Hematopoietic multipotent progenitor cell treated with erythropoietin and hydrocortisone succinate and interleukin-3 and kit ligand, for 4 days (in vitro differentiated cells): ENCODE measurements at regions not wholly inside any gene's neighbourhood (a gene's known extent, or its start where the extent isn't known, plus 50 kb on each side); places are given as distances from the start of the nearest gene placed in this dataset.

Experiments used
- DNase-seq: peaks from one replicate; pipeline ENCODE4 v3.0.0-alpha.2; 2015

GRCh38 chr11:116096272-116096995 lies 592.2 kb upstream of the CADM1 start:
- no peak for DNase-seq

DNA sequence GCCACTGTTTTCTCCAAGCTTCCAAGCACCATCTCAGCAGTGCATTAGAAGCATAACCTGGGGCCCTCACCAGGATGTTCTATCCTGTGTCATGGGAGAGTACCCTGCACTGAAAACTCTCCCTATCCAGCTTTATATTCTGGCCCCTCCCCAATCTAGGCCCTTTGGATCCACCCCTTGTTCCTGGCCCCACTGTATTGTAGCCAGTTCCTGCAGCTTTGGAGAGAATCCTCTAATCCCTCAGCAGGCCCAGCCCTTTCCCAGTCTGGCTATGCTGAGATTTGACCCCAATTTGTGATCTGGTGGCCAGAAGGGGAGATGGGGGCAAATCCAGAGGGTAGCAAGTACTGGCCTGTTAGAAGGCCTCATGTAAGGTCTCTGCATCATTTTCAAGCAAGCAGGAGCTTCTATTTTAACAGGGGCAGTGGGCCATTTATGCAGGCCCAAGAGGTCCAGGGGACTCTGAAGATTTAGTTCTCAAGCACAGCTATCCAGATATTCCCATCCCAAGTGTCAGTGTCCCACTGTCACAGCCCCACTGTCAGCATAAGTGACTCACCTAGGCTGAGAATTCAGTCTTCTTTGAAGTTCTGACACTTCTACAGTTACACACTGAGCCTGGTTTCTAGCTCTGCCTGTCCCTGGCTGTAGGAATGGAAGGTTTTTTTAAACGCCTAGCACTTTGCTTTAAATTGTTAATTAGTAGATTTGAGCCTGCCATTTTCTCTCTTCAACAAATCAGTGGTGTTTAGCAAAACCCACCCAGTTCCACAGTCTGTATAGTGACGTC lies 589.5 kb upstream of the CADM1 start:
- no peak for DNase-seq

DNA sequence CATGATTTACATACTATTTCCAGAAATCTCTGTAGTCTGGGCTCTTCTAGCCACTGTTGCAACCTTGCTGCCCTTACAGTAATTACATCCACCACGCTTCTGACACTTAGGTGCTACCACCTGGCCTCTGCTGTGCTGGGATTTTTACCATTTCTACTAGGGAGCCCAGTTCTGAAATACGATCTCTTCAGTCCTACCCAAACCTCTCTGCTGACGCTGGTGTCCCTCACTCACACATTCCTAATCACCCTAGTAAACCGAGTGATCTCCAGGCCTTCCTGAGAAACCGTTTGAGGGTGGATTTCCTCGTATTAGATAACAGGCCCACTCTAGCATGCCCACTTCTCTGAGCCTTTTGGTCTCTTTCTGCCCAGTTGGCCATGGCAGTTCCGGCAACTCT lies 588.9 kb upstream of the CADM1 start:
- no peak for DNase-seq

GRCh38 chr11:116086426-116086825 lies 582.2 kb upstream of the CADM1 start:
- DNase-seq: no peak

DNA sequence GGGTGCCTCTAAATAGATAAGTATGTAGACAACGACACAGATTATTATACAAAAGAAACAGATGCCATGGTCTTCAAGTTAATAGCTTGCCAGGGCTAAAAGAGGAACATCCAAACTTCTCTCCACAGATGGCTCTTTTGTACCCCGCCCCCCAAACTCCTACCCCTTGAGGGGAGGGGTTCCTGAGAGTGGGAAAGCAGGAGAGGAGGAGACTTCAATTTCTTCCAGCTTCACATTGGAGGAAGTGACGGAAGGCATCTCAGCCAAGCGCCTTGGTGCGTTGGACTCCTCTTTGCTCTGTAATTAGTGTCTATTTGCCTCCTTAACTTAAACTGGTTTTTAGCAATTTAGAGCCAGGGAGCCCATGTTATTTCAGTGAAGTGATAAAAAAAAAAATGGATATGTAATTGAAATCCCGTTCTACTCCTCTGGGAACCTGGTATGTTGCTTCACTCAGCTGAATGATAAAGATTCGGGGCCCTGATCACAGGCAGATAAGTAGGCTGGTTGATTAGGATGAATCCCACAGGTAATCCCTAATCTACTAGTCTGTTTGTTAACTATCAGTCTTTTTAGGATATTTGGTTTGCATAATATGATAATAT lies 580.9 kb upstream of the CADM1 start:
- no peak for DNase-seq

GRCh38 chr11:116084511-116084910 lies 580.3 kb upstream of the CADM1 start:
- DNase-seq: no peak

DNA sequence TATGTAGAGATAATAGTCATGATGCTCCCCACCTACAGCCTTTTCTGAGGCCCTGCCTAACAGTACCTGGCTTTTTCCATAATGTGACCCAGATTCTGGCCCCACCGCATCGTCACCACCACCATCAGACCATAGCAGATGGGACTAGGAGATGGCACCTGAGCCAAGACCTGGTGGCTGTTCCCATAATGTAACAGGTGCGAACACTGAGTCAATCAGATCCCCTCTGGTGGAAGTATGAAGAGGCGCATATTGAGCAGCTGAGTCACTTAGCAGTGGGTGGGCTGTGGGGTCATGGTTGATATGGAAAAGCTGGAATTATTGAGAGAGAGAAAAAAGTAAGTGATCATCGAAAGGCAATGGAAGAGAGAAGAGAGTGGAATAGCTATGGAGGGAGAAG lies 578.0 kb upstream of the CADM1 start:
- no peak for DNase-seq

DNA sequence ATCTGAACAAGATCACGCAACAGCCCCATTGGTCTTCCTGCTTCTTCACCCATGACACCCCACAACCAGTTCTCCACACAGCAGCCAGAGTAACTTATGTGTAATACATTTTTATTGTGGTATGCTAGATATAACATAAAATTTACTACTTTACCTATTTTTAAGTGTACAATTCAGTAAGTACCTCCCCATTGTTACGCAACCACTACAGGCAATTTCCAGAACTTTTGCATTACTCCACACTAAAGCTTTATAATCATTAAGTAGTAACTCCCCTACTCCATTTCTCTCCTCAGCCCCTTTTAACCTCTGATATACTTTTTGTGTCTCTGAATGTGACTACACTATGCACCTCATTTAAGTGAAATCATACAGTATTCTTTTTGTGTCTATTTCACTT lies 575.4 kb upstream of the CADM1 start:
- no peak for DNase-seq

GRCh38 chr11:116078101-116078591 lies 573.9 kb upstream of the CADM1 start:
- peak; percentile 28 for DNase-seq

- no peak for DNase-seq
Observed at GRCh38 chr11:116077092-116077491, 572.9 kb upstream of the CADM1 start.

DNA sequence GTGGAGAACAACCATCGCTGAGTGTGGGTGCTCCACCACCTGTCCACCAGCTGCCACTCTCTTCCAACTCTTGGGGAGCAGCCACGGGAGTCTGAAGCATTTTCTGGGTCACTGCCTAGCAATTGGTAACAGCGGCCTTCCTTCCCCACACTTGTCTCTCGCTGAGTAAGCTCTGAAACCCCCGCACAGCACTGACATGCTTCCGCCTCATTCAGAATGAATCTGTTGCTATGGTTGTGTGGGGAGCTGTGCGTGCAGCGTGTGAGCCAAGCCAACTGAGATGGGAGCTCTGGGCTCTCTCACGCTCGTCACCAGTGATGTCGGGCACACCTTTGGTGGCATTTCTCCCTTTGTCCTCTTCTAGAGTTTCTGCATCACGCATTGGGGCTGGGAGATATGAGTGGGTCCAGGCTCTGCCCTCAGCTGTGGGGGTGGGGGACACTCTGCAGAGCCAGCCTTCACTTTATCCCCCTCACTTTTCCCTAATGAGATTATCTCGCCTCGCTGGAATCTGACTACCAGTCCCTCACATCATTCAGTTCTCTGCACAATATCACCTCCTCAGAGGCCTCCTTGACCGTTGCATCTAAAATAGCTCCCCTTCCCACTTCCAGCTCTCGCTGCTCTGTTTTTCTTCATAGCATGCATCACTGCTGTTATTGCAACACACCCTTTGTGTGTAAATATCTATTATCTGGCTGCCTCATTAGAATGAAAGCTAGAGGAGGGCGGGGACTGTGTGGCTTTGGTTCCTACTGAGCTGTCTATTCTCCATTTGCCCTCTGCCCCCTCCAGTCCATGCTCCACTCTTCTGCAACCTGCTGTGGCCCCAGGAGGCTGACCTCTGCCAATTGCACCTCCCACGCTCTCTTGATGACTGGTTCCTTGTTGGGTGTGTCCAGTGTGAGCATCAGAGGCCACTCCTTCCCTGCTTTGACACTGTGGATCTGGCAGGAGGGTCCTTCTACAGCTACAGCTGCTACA lies 569.9 kb upstream of the CADM1 start:
- DNase-seq: peak; percentile 4

GRCh38 chr11:116072601-116073410 lies 568.6 kb upstream of the CADM1 start:
- peak; percentile 7 for DNase-seq

GRCh38 chr11:116072133-116072532 lies 567.9 kb upstream of the CADM1 start:
- no peak for DNase-seq

DNA sequence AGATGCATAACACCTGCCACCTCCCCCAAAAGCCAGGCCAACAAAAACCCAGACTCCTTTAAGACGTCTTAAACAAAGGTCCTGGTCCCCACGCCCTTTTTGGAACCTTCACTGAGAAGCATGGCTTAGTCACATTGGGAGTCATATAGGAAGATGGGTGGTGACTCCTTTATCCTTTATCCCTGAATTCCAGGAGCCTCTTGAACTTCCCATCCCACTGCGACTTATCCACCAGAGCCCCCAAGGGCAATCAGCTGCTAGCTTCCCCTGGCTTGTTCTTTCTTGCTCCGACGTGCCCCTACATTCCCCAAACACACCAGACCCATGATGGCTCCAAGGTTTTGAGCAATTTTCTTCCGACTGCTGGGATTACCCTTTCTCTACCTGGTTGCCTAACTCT lies 567.0 kb upstream of the CADM1 start:
- DNase-seq: no peak

DNA sequence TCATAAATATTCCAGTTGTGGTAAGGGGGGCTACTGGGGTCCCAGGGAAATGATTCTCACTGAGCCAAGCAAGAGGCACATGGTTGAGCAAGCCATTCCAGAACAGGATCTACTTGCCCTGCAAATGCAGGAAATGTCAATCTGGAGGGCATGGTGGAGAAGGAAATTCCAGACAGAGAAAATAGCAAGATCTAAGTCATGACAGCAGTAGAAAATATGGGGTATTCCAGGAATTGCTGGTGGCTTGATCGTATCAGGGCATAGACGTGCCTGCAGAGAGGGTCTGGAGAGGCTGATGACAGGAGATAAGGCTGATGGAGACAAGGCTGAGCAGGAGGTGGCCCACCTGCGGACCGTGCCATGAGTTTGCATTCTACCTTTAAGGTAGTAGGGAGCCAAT lies 566.3 kb upstream of the CADM1 start:
- no peak for DNase-seq

DNA sequence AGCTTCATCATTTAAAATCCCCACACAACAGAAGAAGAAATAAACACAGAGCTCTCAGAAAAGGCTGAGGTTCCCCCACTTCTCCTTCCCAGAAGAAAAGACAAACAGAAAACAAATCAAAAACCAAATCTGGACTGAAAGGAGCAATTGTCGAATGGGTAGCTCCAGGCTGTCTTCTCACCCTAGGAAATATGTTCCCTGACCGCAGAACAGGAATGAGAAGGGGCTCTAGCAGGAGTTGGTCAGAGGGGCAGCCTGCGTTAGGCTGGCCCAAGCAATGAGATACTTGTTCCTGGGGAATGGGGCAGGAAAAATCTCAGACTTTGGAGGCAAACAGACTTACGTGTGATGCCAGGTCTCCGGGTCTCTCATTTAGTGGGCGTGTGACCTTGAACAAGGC lies 562.6 kb upstream of the CADM1 start:
- DNase-seq: no peak

DNA sequence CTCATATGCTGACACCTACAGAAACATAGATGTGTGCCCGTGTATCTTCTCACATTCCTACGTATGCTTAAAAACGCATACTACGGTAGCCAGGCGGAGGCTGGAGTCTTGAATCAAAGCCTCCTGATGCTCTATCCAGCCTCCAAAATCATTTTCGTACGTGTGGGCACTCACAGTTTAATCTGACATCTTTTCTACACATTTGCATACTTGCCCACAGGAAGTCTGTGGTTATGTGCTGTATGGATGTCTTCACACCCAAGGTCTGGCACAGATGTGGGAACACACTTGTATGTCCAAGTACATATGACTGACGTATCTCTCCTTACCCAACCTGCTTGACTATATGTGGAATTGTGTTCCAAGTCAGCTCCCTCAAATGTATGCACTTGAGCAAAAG lies 561.8 kb upstream of the CADM1 start:
- DNase-seq: peak; percentile 26

DNA sequence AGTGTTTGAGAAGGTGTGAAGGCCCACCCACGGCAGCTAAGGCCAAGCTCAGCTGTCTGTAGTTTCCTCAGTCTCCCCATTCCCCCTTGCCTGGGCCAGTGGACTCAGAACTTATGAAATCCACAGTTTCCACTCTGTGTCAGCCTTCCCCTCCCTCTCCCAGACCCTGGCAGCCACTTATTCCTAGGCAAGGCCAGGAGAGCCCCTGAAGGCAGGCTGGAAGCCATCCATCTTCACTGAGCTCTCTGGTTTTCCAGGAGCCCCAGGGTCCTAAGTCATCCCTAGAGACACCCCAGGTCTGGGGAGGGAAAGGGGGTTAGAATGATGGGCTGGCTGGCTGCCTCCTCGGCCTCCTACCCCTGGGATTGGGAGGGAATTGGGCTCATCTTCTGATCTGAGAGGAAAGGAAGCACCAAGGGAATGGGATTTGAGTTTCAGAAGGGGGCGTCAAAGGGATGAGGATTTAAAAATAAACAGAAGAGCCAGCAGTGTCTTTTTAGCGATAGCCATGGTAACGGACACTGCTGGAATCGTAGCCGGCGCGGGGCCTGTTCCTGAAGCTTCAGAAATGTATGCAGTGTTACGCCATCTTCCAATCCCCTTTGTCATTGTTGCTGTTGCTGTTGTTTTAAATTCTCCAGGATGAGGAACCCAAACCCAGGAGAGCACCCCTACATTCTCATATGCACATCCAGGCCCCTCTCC lies 561.1 kb upstream of the CADM1 start:
- no peak for DNase-seq

- no peak for DNase-seq
Observed at GRCh38 chr11:116062490-116063171, 558.4 kb upstream of the CADM1 start.

DNA sequence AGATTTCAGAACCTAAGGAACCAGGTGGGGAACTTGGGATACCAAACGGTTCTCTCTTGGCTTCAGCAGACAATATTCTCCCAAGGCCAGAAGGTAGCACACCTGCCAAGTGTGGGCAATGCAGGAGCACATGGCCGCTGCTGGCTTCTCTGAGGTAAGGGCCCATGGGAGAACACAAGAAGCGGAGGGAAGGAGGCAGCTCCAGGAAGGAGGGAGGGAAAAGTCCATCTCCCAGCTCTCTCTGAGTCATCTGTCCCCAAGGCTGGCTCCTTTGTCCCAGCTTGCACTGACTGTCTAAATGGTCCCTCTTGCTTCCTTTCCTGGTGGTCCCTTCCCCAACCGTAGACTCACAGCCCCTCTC lies 557.9 kb upstream of the CADM1 start:
- DNase-seq: no peak

DNA sequence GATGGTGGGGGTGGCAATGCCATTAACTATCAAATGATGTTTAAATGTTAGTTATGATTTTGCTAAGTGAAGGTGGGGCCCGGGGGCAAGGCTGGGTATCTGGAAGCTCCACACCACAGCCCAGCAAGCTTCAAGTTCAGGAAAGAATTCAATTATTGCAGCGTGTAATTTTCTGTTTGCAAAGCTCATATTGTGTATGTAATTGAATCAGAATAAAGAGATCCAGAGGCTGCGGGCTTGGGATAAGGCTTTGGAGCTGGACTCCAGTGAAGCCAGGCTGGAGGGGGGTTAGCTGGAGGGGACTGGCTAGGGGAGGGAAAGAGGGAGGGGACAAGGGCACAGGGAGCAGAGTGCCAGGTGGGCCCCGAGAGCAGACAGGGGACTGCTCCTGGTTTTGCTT lies 557.1 kb upstream of the CADM1 start:
- DNase-seq: no peak
